ENCODE measurements at regions not wholly inside any gene's neighbourhood (a gene's known extent, or its start where the extent isn't known, plus 50 kb on each side); places are given as distances from the start of the nearest gene placed in this dataset.

DNA sequence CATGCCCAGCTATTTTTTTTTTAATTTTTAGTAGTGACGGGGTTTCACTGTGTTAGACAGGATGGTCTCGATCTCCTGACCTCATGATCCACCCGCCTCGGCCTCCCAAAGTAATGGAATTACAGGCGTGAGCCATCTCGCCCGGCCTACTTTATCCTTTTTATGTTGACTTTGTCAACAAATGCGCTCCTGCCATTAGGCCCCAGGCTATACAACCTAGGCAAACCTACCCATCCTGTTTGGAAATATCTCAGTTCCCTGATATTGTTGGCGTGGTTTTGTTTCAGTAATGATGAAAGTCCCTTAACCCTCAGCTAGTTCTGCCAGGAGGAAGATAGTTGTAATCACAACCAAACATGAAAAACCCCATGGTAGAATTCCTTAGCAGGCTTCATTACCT is 249.4 kb upstream of the SOX11 start:
- TF ChIP-seq SIN3A (IDR thresholded peaks at IDR 0.05; ENCODE audit: borderline replicate concordance, insufficient read depth, low read length) (no peak), POLR2AphosphoS5 (IDR thresholded peaks at IDR 0.05; ENCODE audit: low read depth, low read length) (no peak)
